CD8-positive, alpha-beta memory T cell (primary cell): ENCODE measurements at regions not wholly inside any gene's neighbourhood (a gene's known extent, or its start where the extent isn't known, plus 50 kb on each side); places are given as distances from the start of the nearest gene placed in this dataset.
"Not testable (repeated sequence)": the region's sequence is repeated elsewhere in the genome, so short reads cannot be mapped to it uniquely, and the experiment has no call there.

Experiments used
- CTCF ChIA-PET: fragments of 350-600 bp; sonication (Branson Sonifier 250); formaldehyde crosslinking; loops from one replicate; lab custom pipeline; 2021; ENCODE audit warnings: antibody characterized with exemption; lab: Charles Lee
- POLR2A ChIA-PET: fragments of 350-600 bp; sonication (Branson Sonifier 250); formaldehyde crosslinking; loops from one replicate; lab custom pipeline; 2021; ENCODE audit warnings: antibody characterized with exemption; lab: Charles Lee
- DNase-seq, 5 donors: peaks; one replicate each; pipeline versions ENCODE4 v3.0.0 to v3.0.0-alpha.2; 2020 to 2022; ENCODE audit warnings: mixed read lengths in 1 of 5
- H3K27ac ChIP-seq: one replicate; pipeline ENCODE4 v1.7.0; 2013; ENCODE audit warnings: low read depth, mild to moderate bottlenecking, low read length, moderate library complexity
- H3K27me3 ChIP-seq: 2 replicates; pipeline ENCODE4 v1.7.0; 2013; ENCODE audit warnings: low read length, mild to moderate bottlenecking; ENCODE audit not compliant: insufficient read depth, poor library complexity, severe bottlenecking
- H3K36me3 ChIP-seq: 2 replicates; pipeline ENCODE4 v1.7.0; 2013; ENCODE audit warnings: mild to moderate bottlenecking, low read length, moderate library complexity; ENCODE audit not compliant: insufficient read depth
- H3K4me1 ChIP-seq: 2 replicates; pipeline ENCODE4 v1.7.0; 2013; ENCODE audit warnings: mild to moderate bottlenecking, low read length, moderate library complexity; ENCODE audit not compliant: insufficient read depth
- H3K4me3 ChIP-seq: 2 replicates; pipeline ENCODE4 v1.7.0; 2013; ENCODE audit warnings: mild to moderate bottlenecking, low read length
- H3K9me3 ChIP-seq: 2 replicates; pipeline ENCODE4 v1.7.0; 2013; ENCODE audit warnings: mild to moderate bottlenecking, low read length
- H3K27ac Mint-ChIP-seq, 8 donors: one replicate each; pipeline ENCODE4 v1.8.0; 2020 to 2021; ENCODE audit warnings: mixed read lengths in 8 of 8, mild to moderate bottlenecking in 6 of 8, inconsistent platforms in 3 of 8, moderate library complexity in 3 of 8
- H3K27me3 Mint-ChIP-seq, 2 donors: one replicate each; pipeline ENCODE4 v1.8.0; 2020 to 2021; ENCODE audit warnings: mixed read lengths in 2 of 2, mild to moderate bottlenecking in 1 of 2, moderate library complexity in 1 of 2
- H3K36me3 Mint-ChIP-seq, 3 donors: one replicate each; pipeline ENCODE4 v1.8.0; 2020 to 2021; ENCODE audit warnings: mixed read lengths in 3 of 3, inconsistent platforms in 1 of 3, mild to moderate bottlenecking in 1 of 3
- H3K4me1 Mint-ChIP-seq, 3 donors: one replicate each; pipeline ENCODE4 v1.8.0; 2020 to 2021; ENCODE audit warnings: mixed read lengths in 3 of 3, inconsistent platforms in 1 of 3, mild to moderate bottlenecking in 1 of 3
- H3K4me3 Mint-ChIP-seq, 7 donors: one replicate each; pipeline ENCODE4 v1.8.0; 2020 to 2021; ENCODE audit warnings: mixed read lengths in 7 of 7, mild to moderate bottlenecking in 6 of 7, moderate library complexity in 4 of 7, inconsistent platforms in 2 of 7
- H3K9me3 Mint-ChIP-seq, 5 donors: one replicate each; pipeline ENCODE4 v1.8.0; 2020 to 2022; ENCODE audit warnings: mixed read lengths in 5 of 5, mild to moderate bottlenecking in 3 of 5, moderate library complexity in 2 of 5, inconsistent platforms in 1 of 5

DNA sequence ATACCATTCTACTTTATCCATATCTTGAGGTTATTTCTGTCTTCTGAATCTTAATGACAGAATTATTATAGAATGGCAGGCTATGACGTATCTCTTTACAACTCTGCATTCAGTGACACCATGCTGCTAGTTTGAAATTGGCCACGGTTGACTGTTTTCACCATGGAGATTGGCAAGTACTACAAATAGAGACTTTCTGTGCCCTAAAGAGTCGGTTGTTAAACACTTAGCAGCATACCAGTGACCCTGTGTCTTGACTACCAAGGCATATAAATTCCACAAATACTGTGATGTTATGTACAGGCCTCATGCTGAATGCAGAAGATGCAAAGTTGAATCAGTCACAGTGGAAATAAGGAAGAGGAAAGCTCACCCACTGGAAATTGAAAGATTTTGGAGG is 67.0 kb upstream of the CADPS start:
- Mint-ChIP-seq H3K27ac (no peak overlapping the region), H3K4me3 (no peak overlapping the region), H3K27me3 (no peaks in the 10 kb centered on the region), H3K36me3 (no peaks in the 10 kb centered on the region), H3K4me1 (no peaks in the 10 kb centered on the region), H3K9me3 (peaks cover 0 to 9% (median 4%) of the 10 kb centered on the region in 5 donors)
- DNase-seq: no peak
- Histone ChIP-seq H3K27me3 (no peaks in the 10 kb centered on the region), H3K27ac (no peak overlapping the region), H3K4me1 (no peaks in the 10 kb centered on the region), H3K9me3 (no peaks in the 10 kb centered on the region), H3K4me3 (no peak overlapping the region), H3K36me3 (no peaks in the 10 kb centered on the region)
- ChIA-PET POLR2A (no interaction called here), CTCF (no interaction called here)

DNA sequence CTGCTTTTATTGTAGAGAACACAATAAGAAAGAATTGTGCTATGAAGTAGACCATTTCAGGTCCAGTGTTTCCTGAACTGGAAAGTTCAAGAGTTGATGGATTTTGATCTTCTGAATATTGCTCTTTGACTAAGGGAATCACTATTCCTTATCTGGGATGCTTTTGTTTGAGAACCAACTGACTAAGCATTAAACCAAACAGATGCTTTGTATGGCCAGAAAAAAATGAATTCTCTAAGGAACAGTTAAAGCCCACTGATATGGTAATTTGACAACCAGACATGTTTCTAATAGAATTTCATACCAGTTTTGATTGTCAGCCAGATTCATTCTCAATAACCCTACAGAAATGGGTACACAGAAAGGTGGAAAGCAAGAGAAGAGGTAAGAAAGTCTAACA is 67.5 kb upstream of the CADPS start:
- H3K27ac Mint-ChIP-seq: no peak overlapping the region
- Histone ChIP-seq H3K4me3 (no peak overlapping the region), H3K36me3 (no peaks in the 10 kb centered on the region), H3K9me3 (no peaks in the 10 kb centered on the region), H3K27ac (no peak overlapping the region), H3K27me3 (no peaks in the 10 kb centered on the region), H3K4me1 (no peaks in the 10 kb centered on the region)
- no peaks in the 10 kb centered on the region for H3K4me1 Mint-ChIP-seq
- ChIA-PET POLR2A (no interaction called here), CTCF (no interaction called here)
- no peak for DNase-seq
- H3K36me3 Mint-ChIP-seq: no peaks in the 10 kb centered on the region
- H3K9me3 Mint-ChIP-seq: peaks cover 0 to 12% (median 4%) of the 10 kb centered on the region in 5 donors
- H3K4me3 Mint-ChIP-seq: no peak overlapping the region
- no peaks in the 10 kb centered on the region for H3K27me3 Mint-ChIP-seq

DNA sequence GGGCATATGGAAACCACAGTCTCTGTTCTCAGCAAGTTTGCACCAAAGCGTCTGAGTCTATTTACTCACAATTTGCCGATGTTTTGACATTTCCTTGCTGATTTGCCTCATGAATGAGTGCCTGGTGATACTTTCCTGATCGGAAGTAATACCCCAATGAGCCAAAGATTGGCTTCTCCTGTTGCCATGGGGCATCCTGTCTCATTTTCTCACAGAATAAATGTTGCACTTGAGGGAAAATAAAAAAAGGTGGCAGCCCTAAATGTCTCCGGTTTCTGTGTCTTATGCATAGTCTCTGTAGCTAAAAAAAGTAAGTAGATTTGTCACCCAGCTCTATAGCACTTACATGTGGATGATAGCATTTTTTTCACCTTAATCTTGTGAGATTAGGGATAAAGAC is 73.7 kb upstream of the CADPS start:
- Mint-ChIP-seq H3K27ac (no peak overlapping the region), H3K9me3 (peaks cover 6 to 9% (median 7%) of the 10 kb centered on the region in 5 donors), H3K4me3 (no peak overlapping the region), H3K27me3 (no peaks in the 10 kb centered on the region), H3K4me1 (no peaks in the 10 kb centered on the region), H3K36me3 (no peaks in the 10 kb centered on the region)
- ChIA-PET CTCF (no interaction called here), POLR2A (no interaction called here)
- no peak for DNase-seq
- Histone ChIP-seq H3K9me3 (no peaks in the 10 kb centered on the region), H3K36me3 (no peaks in the 10 kb centered on the region), H3K4me3 (no peak overlapping the region), H3K27me3 (no peaks in the 10 kb centered on the region), H3K27ac (no peak overlapping the region), H3K4me1 (no peaks in the 10 kb centered on the region)

DNA sequence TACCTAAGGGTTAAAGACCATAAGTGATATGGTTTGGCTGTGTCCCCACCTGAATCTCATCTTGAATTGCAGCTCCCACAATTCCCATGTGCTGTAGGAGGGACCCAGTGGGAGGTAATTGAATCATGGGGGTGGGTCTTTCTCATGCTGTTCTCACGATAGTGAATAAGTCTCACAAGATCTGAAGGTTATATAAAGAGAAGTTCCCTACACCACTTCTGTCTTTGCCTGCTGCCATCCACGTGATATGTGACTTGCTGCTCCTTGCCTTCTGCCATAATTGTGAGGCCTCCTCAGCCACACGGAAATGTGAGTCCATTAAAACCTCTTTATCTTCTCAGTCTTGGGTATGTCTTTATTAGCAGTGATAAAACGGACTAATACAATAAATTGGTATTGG is 75.0 kb upstream of the CADPS start:
- no peaks in the 10 kb centered on the region for H3K4me1 ChIP-seq
- no peaks in the 10 kb centered on the region for H3K36me3 Mint-ChIP-seq
- POLR2A ChIA-PET: no interaction called here
- DNase-seq: no peak
- no peaks in the 10 kb centered on the region for H3K9me3 ChIP-seq
- no peak overlapping the region for H3K27ac ChIP-seq
- H3K9me3 Mint-ChIP-seq: peaks cover 6 to 9% (median 7%) of the 10 kb centered on the region in 5 donors
- no peak overlapping the region for H3K27ac Mint-ChIP-seq
- H3K27me3 ChIP-seq: no peaks in the 10 kb centered on the region
- H3K36me3 ChIP-seq: no peaks in the 10 kb centered on the region
- no peaks in the 10 kb centered on the region for H3K4me1 Mint-ChIP-seq
- H3K4me3 Mint-ChIP-seq: no peak overlapping the region
- no peak overlapping the region for H3K4me3 ChIP-seq
- CTCF ChIA-PET: no interaction called here
- H3K27me3 Mint-ChIP-seq: no peaks in the 10 kb centered on the region

DNA sequence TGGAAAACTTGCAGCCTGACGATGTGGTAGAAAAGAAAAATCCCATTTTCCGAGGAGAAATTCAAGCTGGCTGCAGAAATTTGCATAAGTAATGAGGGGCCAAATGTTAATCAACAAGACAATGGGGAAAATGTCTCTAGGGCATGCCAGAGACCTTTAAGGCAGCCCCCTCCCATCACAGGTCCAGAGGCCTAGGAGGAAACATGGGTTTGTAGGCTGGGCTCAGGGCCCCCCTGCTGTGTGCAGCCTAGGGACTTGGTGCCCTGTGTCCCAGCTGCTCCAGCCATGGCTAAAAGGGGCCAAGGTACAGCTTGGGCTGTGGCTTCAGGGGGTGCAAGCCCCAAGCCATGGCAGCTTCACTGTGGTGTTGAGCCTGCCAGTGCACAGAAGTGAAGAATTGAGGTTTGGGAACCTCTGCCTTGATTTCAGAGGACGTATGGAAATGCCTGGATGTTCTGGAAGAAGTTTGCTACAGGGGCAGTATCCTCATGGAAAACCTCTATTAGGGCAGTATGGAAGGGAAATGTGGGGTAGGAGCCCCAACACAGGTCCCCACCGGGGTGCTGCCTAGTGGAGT is 75.9 kb upstream of the CADPS start:
- ChIA-PET POLR2A (no interaction called here), CTCF (no interaction called here)
- peak overlapping the region in 1 of 8 donors; percentile 38 for H3K27ac Mint-ChIP-seq
- peaks cover 6 to 9% (median 7%) of the 10 kb centered on the region in 5 donors for H3K9me3 Mint-ChIP-seq
- Histone ChIP-seq H3K9me3 (no peaks in the 10 kb centered on the region), H3K4me1 (no peaks in the 10 kb centered on the region), H3K4me3 (no peak overlapping the region), H3K36me3 (no peaks in the 10 kb centered on the region), H3K27me3 (no peaks in the 10 kb centered on the region), H3K27ac (no peak overlapping the region)
- DNase-seq: no peak
- H3K4me3 Mint-ChIP-seq: no peak overlapping the region
- H3K36me3 Mint-ChIP-seq: no peaks in the 10 kb centered on the region
- H3K4me1 Mint-ChIP-seq: no peaks in the 10 kb centered on the region
- no peaks in the 10 kb centered on the region for H3K27me3 Mint-ChIP-seq

DNA sequence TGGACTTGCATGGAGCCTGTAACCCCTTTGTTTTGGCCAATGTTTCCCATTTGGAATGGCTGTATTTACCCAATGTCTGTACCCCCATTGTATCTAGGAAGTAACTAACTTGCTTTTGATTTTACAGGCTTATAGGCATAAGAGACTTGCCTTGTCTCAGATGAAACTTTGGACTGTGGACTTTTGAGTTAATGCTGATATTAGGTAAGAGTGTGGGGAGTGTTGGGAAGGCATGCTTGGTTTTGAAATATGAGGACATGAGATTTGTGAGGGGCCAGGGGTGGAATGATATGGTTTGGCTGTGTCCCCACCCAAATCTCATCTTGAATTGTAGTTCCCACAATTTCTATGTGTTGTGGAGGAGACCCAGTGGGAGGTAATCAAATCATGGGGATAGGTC is 76.7 kb upstream of the CADPS start:
- H3K36me3 ChIP-seq, H3K9me3 ChIP-seq, H3K4me1 Mint-ChIP-seq, H3K4me3 ChIP-seq, H3K36me3 Mint-ChIP-seq, H3K27ac ChIP-seq, CTCF ChIA-PET, H3K27me3 Mint-ChIP-seq, H3K27me3 ChIP-seq, H3K4me1 ChIP-seq, POLR2A ChIA-PET, H3K4me3 Mint-ChIP-seq, DNase-seq: not testable (repeated sequence)
- H3K9me3 Mint-ChIP-seq: peaks cover 6 to 11% (median 7%) of the 10 kb centered on the region in 5 donors
- H3K27ac Mint-ChIP-seq: peak overlapping the region in 1 of 8 donors; percentile 75

DNA sequence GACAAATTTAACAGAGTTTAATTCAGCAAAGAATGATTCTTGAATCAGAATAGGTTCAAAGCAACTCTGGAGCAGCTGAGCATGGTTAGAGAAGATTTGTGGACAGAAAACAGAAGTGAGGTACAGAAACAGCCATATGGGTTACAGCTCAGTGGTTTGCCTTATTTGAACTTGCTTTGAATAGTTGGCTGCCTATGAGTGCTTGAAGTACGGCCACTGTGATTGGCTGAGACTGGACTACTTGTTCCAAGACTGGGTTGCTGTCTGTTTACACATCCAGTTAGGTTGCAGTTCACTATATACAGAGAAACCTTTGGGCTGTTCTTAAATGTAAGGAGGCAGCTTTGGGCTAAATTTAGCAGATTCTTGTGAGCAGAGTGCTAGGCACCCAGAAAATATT is 79.4 kb upstream of the CADPS start:
- ChIA-PET CTCF (no interaction called here), POLR2A (no interaction called here)
- no peaks in the 10 kb centered on the region for H3K4me1 Mint-ChIP-seq
- H3K9me3 Mint-ChIP-seq: peaks cover 0 to 14% (median 4%) of the 10 kb centered on the region in 5 donors
- no peak for DNase-seq
- no peaks in the 10 kb centered on the region for H3K36me3 Mint-ChIP-seq
- no peaks in the 10 kb centered on the region for H3K36me3 ChIP-seq
- no peak overlapping the region for H3K4me3 Mint-ChIP-seq
- H3K4me1 ChIP-seq: no peaks in the 10 kb centered on the region
- H3K27ac ChIP-seq: no peak overlapping the region
- no peaks in the 10 kb centered on the region for H3K9me3 ChIP-seq
- H3K27ac Mint-ChIP-seq: no peak overlapping the region
- no peak overlapping the region for H3K4me3 ChIP-seq
- H3K27me3 Mint-ChIP-seq: no peaks in the 10 kb centered on the region
- H3K27me3 ChIP-seq: no peaks in the 10 kb centered on the region

DNA sequence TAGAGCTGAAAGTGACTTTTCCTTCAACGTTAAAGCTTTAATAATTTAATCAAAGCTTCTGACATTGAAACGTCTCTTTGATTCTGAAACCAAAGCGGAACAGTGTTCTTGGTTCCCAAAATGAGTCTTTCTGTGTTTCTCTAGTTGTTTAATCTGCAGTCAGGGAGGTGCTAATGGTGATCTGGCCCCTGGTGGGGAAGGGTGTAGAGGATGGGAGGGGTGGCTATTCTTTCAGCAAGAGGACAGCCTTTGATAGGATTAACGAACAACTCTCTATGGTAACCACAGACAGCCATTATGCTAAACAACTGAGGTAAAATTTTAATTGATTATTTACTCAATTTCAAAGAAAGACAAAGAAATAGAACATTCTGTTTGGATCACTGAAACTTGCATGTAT is 79.9 kb upstream of the CADPS start:
- Mint-ChIP-seq H3K4me3 (no peak overlapping the region), H3K27me3 (no peaks in the 10 kb centered on the region), H3K9me3 (peaks cover under 1 to 14% (median 4%) of the 10 kb centered on the region in 5 donors), H3K4me1 (no peaks in the 10 kb centered on the region), H3K27ac (no peak overlapping the region), H3K36me3 (no peaks in the 10 kb centered on the region)
- Histone ChIP-seq H3K36me3 (no peaks in the 10 kb centered on the region), H3K27ac (no peak overlapping the region), H3K4me1 (no peaks in the 10 kb centered on the region), H3K9me3 (no peaks in the 10 kb centered on the region), H3K27me3 (no peaks in the 10 kb centered on the region), H3K4me3 (no peak overlapping the region)
- ChIA-PET CTCF (no interaction called here), POLR2A (no interaction called here)
- no peak for DNase-seq

DNA sequence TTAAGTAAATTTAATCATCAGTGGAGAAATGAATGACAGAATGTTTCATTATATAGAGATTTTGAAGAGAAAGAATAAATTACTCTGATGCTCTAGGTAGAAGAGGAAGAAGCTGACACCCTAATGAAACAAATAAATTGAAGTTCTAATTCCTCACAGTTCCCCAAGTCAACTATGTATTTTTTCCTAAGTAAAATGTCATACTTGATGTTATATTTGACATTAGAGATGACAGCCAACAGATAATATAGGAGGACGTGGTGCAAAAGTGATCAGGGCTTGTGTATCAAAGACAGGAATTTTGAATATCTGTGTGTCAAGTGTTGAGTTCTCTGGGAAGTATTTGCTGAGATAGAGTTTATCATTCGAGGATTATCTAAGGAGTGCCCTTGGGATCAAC is 81.2 kb upstream of the CADPS start:
- H3K9me3 ChIP-seq: no peaks in the 10 kb centered on the region
- H3K27ac ChIP-seq: no peak overlapping the region
- no peak for DNase-seq
- Mint-ChIP-seq H3K27me3 (no peaks in the 10 kb centered on the region), H3K9me3 (peaks cover 2 to 14% (median 5%) of the 10 kb centered on the region in 5 donors), H3K27ac (no peak overlapping the region), H3K4me3 (no peak overlapping the region), H3K36me3 (no peaks in the 10 kb centered on the region), H3K4me1 (no peaks in the 10 kb centered on the region)
- H3K27me3 ChIP-seq: no peaks in the 10 kb centered on the region
- no peak overlapping the region for H3K4me3 ChIP-seq
- H3K36me3 ChIP-seq: no peaks in the 10 kb centered on the region
- POLR2A ChIA-PET: no interaction called here
- no peaks in the 10 kb centered on the region for H3K4me1 ChIP-seq
- CTCF ChIA-PET: no interaction called here
